Fibroblast of mammary gland (primary cell): ENCODE measurements at regions not wholly inside any gene's neighbourhood (a gene's known extent, or its start where the extent isn't known, plus 50 kb on each side); places are given as distances from the start of the nearest gene placed in this dataset.

Experiments
- DNase-seq: peaks from one replicate; pipeline ENCODE4 v3.0.0-alpha.2; 2010; ENCODE audit warnings: low read depth
- H3K4me3 ChIP-seq: 2 replicates; pipeline ENCODE4 v1.5.1; 2011; ENCODE audit warnings: low read depth, mild to moderate bottlenecking, low read length, moderate library complexity; ENCODE audit not compliant: control insufficient read depth
- TF ChIP-seq, protein P1 (sequence below): conservative IDR thresholded peaks from 2 replicates; pipeline ENCODE4 v1.5.1; 2011; ENCODE audit warnings: low read depth, low read length, inconsistent platforms; ENCODE audit not compliant: control insufficient read depth, insufficient read depth

DNA sequence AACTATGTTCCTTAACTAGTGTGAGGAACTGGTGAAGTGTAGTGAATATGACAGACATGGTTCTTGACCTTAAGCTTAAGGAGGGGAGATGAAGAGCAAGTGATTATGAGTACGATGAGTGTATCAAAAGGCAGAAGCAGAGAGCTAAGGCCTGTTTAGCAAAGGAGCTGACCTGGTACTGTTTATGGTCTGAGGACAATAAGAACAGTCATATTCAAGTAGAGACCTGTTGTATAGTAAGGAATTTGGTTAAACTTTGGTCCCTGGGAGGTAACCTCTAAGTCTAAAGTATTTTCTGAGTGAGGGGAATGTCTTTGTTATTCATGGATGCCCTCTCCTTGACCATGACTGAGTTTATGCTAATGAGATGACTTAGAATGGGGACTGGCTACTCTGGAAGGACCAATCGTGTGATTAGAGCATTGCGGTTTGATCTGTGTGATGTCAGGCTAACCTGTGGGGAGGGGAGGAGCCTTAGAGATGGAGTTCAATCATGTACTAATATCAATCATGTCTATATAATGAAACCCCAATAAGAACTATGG, 389.3 kb downstream of the BMP4 start:
- H3K4me3 ChIP-seq = no peak overlapping the region
- no peak for DNase-seq

DNA sequence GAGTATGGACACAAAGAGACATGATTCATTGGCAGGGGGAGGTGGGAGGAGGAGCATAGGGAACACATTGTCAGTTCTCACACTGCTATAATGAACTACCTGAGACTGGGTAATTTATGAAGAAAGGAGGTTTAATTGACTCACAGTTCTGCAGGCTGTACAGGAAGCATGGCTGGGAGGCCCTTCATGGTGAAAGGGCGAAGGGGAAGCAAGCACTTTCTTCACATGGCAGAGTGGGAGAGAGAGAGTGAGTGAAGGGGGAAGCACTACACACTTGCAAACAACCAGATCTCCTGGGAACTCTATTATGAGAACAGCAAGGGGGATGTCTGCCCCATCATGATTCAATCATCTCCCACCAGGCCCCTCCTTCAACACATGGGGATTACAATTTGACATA, 391.8 kb downstream of the BMP4 start:
- no peak for DNase-seq
- no peak overlapping the region for H3K4me3 ChIP-seq
- TF ChIP-seq, protein P1, sequence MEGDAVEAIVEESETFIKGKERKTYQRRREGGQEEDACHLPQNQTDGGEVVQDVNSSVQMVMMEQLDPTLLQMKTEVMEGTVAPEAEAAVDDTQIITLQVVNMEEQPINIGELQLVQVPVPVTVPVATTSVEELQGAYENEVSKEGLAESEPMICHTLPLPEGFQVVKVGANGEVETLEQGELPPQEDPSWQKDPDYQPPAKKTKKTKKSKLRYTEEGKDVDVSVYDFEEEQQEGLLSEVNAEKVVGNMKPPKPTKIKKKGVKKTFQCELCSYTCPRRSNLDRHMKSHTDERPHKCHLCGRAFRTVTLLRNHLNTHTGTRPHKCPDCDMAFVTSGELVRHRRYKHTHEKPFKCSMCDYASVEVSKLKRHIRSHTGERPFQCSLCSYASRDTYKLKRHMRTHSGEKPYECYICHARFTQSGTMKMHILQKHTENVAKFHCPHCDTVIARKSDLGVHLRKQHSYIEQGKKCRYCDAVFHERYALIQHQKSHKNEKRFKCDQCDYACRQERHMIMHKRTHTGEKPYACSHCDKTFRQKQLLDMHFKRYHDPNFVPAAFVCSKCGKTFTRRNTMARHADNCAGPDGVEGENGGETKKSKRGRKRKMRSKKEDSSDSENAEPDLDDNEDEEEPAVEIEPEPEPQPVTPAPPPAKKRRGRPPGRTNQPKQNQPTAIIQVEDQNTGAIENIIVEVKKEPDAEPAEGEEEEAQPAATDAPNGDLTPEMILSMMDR = no peak

More for the DNA sequence above, 389.3 kb downstream of the BMP4 start:
- TF ChIP-seq, protein P1 = no peak

DNA sequence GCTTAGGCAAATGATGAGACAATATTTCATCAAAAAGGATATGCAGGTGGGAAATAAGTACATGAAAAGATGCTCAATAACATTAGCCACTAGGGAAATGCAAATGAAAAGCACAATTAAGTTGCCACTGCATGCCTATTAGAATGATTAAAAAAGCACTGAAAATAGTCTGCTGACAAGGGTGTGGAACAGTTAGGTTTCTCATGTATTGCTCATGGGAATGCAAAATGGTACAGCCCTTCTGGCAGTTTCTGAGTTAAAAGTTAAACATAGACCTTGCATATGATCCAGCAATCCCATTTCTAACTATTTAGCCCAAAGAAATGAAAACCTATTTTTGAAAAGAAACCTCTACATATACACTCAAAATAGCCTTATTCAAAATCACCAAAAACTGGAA, 393.0 kb downstream of the BMP4 start:
- TF ChIP-seq, protein P1 = no peak
- DNase-seq = no peak
- no peak overlapping the region for H3K4me3 ChIP-seq

DNA sequence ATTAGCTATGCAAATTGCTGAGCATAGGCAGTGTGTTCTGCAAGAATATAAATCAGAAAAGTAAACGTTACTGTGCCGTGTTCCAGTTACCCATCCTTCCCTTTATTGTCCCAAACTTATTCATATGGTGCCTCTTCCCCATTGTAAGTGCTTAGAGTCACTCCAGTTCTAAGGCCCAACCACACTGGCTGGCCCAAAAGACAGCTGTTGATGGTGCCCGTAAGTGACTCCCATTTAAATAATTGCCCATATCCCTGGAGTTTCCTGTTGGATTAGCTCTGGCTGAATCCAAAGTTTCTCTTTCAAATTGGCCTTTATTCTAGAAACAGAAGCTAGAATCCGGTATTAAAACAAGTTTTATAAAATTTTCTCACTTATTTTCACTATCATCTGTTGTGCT, 400.1 kb upstream of the DDHD1 start:
- H3K4me3 ChIP-seq = no peak overlapping the region
- no peak for DNase-seq
- TF ChIP-seq, protein P1 = no peak

DNA sequence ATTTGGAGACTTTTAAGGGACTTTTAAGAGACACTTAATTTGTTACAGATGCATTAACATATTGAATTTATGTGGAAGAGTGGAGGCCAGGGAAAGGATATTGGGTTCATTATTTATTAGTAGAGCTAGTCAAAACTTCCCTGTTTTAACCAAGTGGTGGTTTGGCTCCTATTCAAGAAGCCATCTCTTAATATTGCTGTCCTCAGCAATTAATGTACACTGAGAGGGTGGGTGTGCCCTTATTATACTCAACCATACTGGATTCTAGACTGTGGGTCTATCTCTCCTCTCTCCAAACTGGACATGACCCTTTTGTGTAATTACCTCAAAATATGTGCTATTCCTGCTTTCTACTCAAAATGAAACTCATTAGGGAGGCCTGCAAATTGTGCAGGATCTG, 398.7 kb upstream of the DDHD1 start:
- no peak for DNase-seq
- TF ChIP-seq, protein P1 = no peak

DNA sequence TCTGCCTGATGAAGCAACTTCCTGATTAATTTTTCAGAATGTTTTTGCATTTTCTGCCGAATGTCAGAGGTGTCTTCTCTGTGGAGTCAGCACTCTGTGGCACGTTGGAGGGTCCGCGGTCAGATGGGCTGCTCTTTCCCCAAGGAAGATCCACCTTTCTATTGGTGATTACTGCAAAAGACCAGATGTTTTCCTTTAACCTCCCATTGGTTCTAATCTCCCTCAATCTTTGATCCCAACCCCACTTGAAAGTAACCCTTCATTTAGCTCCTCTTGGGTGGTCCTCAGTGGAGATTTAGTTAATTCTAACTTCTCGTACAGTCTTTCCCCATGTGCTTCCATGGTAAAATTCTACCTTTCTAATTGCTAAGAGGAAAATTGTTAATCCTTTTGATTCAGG, 397.7 kb upstream of the DDHD1 start:
- DNase-seq = no peak
- no peak overlapping the region for H3K4me3 ChIP-seq
- TF ChIP-seq, protein P1 = no peak

More for the DNA sequence above, 398.7 kb upstream of the DDHD1 start:
- no peak overlapping the region for H3K4me3 ChIP-seq

DNA sequence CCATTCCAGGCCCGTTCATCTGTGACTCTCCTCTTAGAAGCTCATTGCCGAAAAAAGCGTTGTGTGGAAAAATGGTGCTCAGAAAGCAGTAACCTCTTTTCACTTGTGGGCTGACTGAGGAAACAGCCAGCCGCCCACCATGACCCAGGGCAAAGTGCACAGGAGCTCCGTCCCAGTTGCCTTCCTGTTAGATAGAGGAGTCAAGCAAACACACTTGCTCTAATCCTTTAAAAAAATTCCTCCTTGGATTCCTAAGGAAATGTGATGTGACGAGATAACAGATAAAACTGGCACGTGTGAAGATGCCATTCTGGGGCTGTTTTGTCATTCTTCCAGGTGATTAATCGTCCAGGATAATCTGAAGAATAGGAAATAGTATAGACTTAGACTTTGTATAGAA, 396.8 kb upstream of the DDHD1 start:
- no peak for DNase-seq
- TF ChIP-seq, protein P1 = no peak
- no peak overlapping the region for H3K4me3 ChIP-seq
